ENCODE measurements at regions not wholly inside any gene's neighbourhood (a gene's known extent, or its start where the extent isn't known, plus 50 kb on each side); places are given as distances from the start of the nearest gene placed in this dataset.
"Not testable (repeated sequence)": the region's sequence is repeated elsewhere in the genome, so short reads cannot be mapped to it uniquely, and the experiment has no call there.

DNA sequence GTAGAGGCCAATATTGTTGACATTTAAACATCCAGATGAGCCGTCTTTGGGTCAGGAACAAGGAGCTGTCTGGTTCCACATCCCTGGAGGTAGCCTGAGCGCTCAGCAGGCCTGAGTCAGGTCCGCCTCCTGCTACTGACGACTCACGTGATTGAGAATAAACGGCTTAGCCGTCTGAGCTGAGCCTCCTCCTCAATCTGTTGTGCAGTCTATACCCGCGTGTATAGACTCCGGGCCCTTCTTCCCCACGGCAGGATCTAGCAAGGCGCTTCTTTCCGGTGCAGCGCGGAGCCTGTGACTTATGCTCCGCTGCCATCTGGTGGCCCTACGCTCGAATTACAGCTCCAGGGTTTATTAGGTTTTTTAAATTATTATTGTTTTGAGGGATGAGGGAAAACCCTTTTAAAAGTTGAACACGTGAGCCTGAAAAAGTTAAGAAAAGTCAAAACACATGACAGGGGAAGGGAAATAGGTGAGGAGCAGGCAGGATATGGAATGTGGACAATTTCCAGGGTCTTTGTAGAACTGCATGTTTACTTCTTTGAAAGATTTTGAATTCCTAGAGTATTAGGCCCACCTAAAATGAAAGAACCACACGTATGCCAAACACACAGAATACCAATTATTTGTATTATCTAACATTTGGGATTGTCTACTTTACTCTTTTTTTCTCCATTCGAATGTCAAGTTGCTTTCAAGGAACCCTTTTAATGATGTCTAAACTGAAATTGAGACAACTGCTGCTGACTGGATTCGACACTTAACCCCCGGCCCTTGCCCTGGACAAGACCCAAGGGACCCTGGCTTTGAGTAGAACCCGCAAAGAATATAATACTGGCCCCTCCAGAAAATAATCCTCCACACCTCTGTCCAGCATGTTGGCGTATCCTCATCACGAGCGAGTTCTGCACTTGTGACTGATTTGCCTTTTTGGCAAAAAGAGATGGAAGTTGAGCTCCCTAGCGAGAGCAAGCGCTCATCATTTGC, 112.4 kb upstream of the ZNF236 start:
- H3K4me3 ChIP-seq (replicated peaks; ENCODE audit: low read depth, low read length) = no peak overlapping the region
- TF ChIP-seq, protein P1, sequence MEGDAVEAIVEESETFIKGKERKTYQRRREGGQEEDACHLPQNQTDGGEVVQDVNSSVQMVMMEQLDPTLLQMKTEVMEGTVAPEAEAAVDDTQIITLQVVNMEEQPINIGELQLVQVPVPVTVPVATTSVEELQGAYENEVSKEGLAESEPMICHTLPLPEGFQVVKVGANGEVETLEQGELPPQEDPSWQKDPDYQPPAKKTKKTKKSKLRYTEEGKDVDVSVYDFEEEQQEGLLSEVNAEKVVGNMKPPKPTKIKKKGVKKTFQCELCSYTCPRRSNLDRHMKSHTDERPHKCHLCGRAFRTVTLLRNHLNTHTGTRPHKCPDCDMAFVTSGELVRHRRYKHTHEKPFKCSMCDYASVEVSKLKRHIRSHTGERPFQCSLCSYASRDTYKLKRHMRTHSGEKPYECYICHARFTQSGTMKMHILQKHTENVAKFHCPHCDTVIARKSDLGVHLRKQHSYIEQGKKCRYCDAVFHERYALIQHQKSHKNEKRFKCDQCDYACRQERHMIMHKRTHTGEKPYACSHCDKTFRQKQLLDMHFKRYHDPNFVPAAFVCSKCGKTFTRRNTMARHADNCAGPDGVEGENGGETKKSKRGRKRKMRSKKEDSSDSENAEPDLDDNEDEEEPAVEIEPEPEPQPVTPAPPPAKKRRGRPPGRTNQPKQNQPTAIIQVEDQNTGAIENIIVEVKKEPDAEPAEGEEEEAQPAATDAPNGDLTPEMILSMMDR (IDR thresholded peaks at IDR 0.05; ENCODE audit: low read length, missing control alignments) = peak; percentile 89
- DNase-seq (ENCODE audit: low read depth) = peak; percentile 79

DNA sequence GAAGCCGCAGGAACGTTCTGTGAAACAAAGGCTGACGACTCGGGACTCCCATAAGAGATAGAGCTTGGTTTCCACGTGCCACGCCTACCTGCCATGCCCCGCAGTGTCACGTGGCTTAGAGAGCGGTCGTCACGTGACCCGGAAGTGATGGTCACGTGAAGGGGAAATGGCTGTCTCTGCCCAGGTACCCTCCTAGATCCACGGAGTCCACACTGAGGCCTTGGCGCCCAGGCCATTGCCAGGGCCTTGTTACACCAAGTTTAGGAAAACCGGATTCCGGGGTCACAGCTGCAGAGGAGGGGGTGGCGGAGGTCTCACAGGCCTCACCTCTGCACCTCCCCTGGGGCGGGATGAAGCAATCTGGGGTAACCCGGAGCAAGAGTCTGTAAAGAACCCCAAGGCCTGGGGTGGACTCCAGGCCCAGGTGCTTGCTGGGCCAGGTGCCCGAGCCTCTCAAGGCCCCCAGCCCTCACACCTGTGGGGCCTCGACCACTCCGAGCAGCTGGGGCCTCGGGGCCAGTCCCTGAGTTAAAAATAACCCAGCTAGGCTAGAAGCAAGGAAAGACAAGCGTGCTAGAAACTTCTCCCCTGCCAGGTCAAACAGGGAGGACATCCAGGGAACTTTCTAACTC, 113.5 kb upstream of the ZNF236 start:
- TF ChIP-seq, protein P1 (IDR thresholded peaks at IDR 0.05; ENCODE audit: low read length, missing control alignments) = no peak
- H3K4me3 ChIP-seq (replicated peaks; ENCODE audit: low read depth, low read length) = no peak overlapping the region
- no peak for DNase-seq (ENCODE audit: low read depth)

GRCh38 chr18:76708071-76708721, 114.2 kb upstream of the ZNF236 start:
- H3K4me3 ChIP-seq (replicated peaks; ENCODE audit: low read depth, low read length) = no peak overlapping the region
- TF ChIP-seq, protein P1 (IDR thresholded peaks at IDR 0.05; ENCODE audit: low read length, missing control alignments) = no peak
- DNase-seq (ENCODE audit: low read depth) = no peak

- no peak for DNase-seq (ENCODE audit: low read depth)
- TF ChIP-seq, protein P1 (IDR thresholded peaks at IDR 0.05; ENCODE audit: low read length, missing control alignments) = no peak
- H3K4me3 ChIP-seq (replicated peaks; ENCODE audit: low read depth, low read length) = no peak overlapping the region
Measured at GRCh38 chr18:76707534-76707933, 114.8 kb upstream of the ZNF236 start.

- DNase-seq (ENCODE audit: low read depth); H3K4me3 ChIP-seq (replicated peaks; ENCODE audit: low read depth, low read length): not testable (repeated sequence)
Measured at GRCh38 chr18:76704589-76704988, 117.8 kb upstream of the ZNF236 start.

DNA sequence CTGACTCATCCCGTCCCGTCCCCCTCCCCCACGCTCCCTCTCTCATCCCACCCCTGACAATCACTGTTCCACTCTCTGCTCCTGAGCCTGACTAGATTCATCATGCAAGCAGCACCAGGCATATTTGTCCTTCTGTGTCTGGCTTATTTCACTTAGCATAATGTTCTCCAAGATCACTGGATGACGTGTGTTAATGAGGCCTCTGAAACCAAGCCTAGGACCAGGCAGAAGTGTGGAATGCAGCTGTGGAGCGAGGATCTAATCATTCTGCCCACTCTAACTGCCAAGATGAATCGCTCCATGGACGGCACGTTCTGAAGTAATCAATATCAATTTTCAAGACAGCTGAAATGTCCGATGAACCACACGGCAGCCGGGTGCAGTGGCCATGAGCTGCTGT, 122.4 kb upstream of the ZNF236 start:
- DNase-seq (ENCODE audit: low read depth) = peak; percentile 9
- TF ChIP-seq, protein P1 (IDR thresholded peaks at IDR 0.05; ENCODE audit: low read length, missing control alignments) = no peak

DNA sequence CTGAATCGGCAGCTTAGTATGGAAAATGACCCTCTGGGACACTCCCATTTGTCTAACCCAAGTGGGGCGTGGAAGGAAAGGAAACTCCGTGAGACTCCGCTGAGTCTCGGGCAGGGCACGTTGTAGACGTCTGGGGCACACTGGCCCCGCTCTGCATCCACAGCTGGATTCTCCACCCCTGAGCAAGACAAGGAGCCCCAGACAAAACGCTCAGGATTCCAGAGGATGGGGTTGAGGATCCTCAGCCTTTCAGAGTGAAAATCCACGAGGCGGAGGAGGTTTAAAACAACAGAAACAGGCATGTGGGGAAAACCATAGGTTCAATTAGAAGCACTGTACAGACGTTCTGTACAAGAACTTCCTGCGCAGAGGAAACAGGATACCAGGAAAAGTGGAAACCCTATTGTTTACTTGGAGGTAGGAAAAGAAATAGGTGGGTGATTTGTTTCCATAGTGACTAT, 124.9 kb upstream of the ZNF236 start:
- peak; percentile 29 for DNase-seq (ENCODE audit: low read depth)
- H3K4me3 ChIP-seq (replicated peaks; ENCODE audit: low read depth, low read length) = peak overlapping the region; percentile 17
- TF ChIP-seq, protein P1 (IDR thresholded peaks at IDR 0.05; ENCODE audit: low read length, missing control alignments) = no peak

More for the DNA sequence above, 122.4 kb upstream of the ZNF236 start:
- no peak overlapping the region for H3K4me3 ChIP-seq (replicated peaks; ENCODE audit: low read depth, low read length)

Measured in fibroblast of pulmonary artery (primary cell).